Esophagus muscularis mucosa (tissue), 3 donors: ENCODE measurements at regions not wholly inside any gene's neighbourhood (a gene's known extent, or its start where the extent isn't known, plus 50 kb on each side); places are given as distances from the start of the nearest gene placed in this dataset.

Source experiments
- CTCF ChIP-seq, 3 experiments: fragments of 200-600 bp in 2 of 3; fragments of 450-650 bp in 1 of 3; sonication (generic) in 2 of 3; IDR thresholded peaks; one replicate each; pipeline ENCODE4 v1.5.1; 2017 to 2019; ENCODE audit warnings: antibody characterized with exemption in 3 of 3, mild to moderate bottlenecking in 2 of 3, moderate library complexity in 1 of 3
- POLR2AphosphoS5 ChIP-seq, 2 donors: sonication (generic); formaldehyde crosslinking; IDR thresholded peaks; one replicate each; pipeline ENCODE4 v1.6.1; 2017; ENCODE audit warnings: antibody characterized with exemption in 2 of 2

DNA sequence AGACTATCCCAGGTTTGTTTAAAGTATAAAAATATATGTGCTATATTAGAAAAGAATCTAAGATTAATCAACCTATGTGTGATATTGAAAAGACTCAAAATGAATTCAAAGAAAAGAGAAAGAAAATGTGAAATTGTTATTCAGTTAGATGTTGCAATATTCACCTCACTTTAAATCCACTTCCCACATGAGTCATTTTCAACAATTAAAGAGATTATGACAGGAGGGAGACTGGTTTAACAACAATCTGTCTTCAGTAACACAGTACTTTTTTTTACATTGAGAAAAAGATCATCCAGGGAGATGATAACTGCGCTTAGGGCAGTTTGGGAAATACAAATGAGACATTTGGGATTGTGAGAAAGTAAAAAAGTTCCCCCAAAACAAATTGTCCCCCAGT, 1246.2 kb downstream of the SLITRK1 start:
- TF ChIP-seq POLR2AphosphoS5 (IDR thresholded peaks at IDR 0.05) (no peak), CTCF (IDR thresholded peaks at IDR 0.05) (no peak)
